Fibroblast of the aortic adventitia (primary cell): ENCODE measurements at regions not wholly inside any gene's neighbourhood (a gene's known extent, or its start where the extent isn't known, plus 50 kb on each side); places are given as distances from the start of the nearest gene placed in this dataset.

Experiments
- DNase-seq: peaks from one replicate; pipeline ENCODE4 v3.0.0-alpha.2; 2010; ENCODE audit warnings: low read depth
- H3K4me3 ChIP-seq: 2 replicates; pipeline ENCODE4 v1.5.1; 2011; ENCODE audit warnings: low read depth, mild to moderate bottlenecking, control low read depth, low read length, moderate library complexity
- TF ChIP-seq, protein P1 (sequence below): IDR thresholded peaks from 2 replicates; pipeline ENCODE4 v1.5.1; 2011; ENCODE audit warnings: mild to moderate bottlenecking, low read length, control low read depth, inconsistent platforms; ENCODE audit not compliant: insufficient read depth

- DNase-seq, result no peak
- TF ChIP-seq, protein P1, sequence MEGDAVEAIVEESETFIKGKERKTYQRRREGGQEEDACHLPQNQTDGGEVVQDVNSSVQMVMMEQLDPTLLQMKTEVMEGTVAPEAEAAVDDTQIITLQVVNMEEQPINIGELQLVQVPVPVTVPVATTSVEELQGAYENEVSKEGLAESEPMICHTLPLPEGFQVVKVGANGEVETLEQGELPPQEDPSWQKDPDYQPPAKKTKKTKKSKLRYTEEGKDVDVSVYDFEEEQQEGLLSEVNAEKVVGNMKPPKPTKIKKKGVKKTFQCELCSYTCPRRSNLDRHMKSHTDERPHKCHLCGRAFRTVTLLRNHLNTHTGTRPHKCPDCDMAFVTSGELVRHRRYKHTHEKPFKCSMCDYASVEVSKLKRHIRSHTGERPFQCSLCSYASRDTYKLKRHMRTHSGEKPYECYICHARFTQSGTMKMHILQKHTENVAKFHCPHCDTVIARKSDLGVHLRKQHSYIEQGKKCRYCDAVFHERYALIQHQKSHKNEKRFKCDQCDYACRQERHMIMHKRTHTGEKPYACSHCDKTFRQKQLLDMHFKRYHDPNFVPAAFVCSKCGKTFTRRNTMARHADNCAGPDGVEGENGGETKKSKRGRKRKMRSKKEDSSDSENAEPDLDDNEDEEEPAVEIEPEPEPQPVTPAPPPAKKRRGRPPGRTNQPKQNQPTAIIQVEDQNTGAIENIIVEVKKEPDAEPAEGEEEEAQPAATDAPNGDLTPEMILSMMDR, result no peak
- no peak overlapping the region for H3K4me3 ChIP-seq
Measured at GRCh38 chr10:106506526-106507283, 657.8 kb downstream of the SORCS1 start.

GRCh38 chr10:106504536-106504935 lies 660.0 kb downstream of the SORCS1 start:
- TF ChIP-seq, protein P1, result no peak
- no peak overlapping the region for H3K4me3 ChIP-seq
- DNase-seq, result no peak

DNA sequence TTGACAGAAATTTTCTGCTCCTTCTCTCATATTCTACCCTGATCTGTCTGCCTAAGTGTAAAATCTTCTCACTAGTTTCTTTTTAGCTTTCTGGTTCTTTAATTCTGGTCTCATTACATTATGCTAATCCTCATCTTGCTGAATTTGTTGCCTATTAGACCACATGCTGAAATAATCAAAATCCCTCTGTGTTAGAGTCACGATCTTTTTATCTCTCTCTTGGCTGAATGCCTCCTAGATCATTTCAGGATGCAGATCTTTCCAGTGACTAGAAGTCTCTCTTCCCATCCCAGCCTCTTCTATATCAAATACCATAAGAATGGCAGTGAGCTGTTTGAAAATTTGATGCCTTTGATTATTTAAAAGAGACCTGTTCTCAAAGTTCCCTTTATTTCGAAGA lies 661.9 kb downstream of the SORCS1 start:
- TF ChIP-seq, protein P1, result no peak
- H3K4me3 ChIP-seq, result no peak overlapping the region
- no peak for DNase-seq

- H3K4me3 ChIP-seq, result no peak overlapping the region
- TF ChIP-seq, protein P1, result no peak
- no peak for DNase-seq
Measured at GRCh38 chr10:106500925-106501525, 663.5 kb downstream of the SORCS1 start.

DNA sequence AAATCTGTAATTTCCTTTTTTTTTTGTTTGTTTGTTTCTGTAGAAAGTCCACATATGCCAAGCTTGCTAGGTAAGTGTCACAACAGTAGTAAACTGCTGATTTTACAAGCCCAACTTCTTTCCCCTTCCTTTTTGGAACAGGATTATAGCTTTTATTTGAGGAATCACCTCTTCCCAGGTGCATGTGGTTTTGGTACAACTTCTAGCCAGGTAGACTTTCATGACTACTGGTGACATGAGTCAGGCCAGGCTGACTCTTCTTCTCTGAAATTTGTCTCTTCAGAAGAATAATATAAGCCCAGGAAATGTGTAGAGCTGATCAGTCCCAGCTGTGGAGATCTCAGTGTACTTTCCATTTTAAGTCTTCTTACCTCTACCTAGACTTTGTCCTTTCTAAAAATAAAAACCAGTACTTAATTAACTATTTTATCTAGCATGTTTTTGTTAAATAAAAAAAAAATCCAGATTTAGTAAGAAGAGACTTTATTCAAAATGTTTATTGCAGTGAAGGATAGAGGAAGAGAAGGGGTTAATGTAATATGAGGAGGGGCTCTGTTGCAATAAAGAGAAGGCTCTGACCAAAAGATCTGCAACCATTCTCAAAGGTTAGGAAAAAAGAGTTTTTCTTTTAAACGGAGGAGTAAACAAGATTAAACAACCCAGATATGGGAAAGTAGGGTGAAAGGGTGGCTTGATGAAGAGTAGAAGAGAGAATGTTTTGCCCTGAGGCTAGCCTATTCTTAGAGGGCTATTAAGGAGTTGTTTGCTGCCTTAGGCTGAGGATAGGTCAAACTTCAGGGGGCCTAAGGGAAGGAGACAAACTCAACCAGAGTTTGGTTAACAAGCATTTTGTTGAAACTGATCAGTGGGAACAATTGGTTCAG lies 664.2 kb downstream of the SORCS1 start:
- DNase-seq, result no peak
- no peak overlapping the region for H3K4me3 ChIP-seq
- TF ChIP-seq, protein P1, result no peak

DNA sequence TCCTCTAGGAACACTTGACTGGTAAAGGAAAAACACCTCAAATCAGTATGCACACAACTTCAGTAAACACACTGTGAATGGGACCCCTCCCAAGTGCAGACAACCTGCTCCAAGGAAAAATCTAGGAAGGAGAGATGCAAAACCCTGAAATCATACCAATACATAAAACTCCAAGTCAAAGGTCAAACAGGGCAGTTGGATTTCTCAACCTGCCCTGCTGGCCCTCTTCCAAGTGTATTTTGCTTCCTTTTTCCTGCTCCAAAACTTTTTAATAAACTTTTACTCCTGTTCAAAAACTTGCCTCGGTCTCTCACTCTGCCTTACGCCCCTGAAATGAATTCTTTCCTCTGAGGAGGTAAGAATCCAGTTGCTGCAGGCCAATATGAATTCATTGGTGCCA lies 665.1 kb downstream of the SORCS1 start:
- no peak for DNase-seq
- H3K4me3 ChIP-seq, result no peak overlapping the region
- TF ChIP-seq, protein P1, result no peak
